ENCODE measurements at regions not wholly inside any gene's neighbourhood (a gene's known extent, or its start where the extent isn't known, plus 50 kb on each side); places are given as distances from the start of the nearest gene placed in this dataset.

DNA sequence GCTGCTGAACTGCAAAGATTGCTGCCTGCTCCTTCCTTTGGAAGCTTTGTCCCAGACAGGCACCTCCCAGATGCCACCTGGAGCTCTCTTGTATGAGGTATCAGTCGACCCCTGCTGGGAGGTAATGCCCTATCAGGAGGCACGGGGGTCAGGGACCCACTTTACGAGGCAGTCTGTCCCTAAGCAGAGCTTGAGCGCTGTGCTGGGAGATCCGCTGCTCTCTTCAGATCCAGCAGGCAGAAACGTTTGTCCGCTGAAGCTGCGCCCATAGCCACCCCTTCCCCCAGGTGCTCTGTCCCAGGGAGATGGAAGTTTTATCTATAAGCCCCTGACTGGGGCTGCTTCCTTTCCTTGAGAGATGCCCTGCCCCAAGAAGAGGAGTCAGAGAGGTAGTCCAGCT lies 197.5 kb downstream of the NAF1 start:
- TF ChIP-seq ZSCAN29 (IDR thresholded peaks at IDR 0.05) (no peak), BACH1 (IDR thresholded peaks at IDR 0.05; ENCODE audit: borderline replicate concordance) (no peak), SMAD1 (IDR thresholded peaks at IDR 0.05; ENCODE audit: low read depth, partially characterized antibody) (no peak), MTA2 (IDR thresholded peaks at IDR 0.05; ENCODE audit: low read depth) (no peak), ZZZ3 (IDR thresholded peaks at IDR 0.05; ENCODE audit: control insufficient read depth, insufficient read length, low read depth) (no peak), CBX5 (IDR thresholded peaks at IDR 0.05; ENCODE audit: low read depth) (no peak), ATF3 (IDR thresholded peaks at IDR 0.05; ENCODE audit: borderline replicate concordance, extremely low read depth, low read depth, low read length) (no peak), JUND (IDR thresholded peaks at IDR 0.05; ENCODE audit: low read depth, low read length) (no peak), POU2F2 (IDR thresholded peaks at IDR 0.05; ENCODE audit: borderline replicate concordance, low read depth, low read length) (no peak), POLR2A (IDR thresholded peaks at IDR 0.05; ENCODE audit: low read depth, low read length) (no peak), FOS (IDR thresholded peaks at IDR 0.05; ENCODE audit: borderline replicate concordance, extremely low read depth, insufficient read length) (no peak), GABPA (IDR thresholded peaks at IDR 0.05; ENCODE audit: low read depth) (no peak)
- TF ChIP-seq, protein P1, sequence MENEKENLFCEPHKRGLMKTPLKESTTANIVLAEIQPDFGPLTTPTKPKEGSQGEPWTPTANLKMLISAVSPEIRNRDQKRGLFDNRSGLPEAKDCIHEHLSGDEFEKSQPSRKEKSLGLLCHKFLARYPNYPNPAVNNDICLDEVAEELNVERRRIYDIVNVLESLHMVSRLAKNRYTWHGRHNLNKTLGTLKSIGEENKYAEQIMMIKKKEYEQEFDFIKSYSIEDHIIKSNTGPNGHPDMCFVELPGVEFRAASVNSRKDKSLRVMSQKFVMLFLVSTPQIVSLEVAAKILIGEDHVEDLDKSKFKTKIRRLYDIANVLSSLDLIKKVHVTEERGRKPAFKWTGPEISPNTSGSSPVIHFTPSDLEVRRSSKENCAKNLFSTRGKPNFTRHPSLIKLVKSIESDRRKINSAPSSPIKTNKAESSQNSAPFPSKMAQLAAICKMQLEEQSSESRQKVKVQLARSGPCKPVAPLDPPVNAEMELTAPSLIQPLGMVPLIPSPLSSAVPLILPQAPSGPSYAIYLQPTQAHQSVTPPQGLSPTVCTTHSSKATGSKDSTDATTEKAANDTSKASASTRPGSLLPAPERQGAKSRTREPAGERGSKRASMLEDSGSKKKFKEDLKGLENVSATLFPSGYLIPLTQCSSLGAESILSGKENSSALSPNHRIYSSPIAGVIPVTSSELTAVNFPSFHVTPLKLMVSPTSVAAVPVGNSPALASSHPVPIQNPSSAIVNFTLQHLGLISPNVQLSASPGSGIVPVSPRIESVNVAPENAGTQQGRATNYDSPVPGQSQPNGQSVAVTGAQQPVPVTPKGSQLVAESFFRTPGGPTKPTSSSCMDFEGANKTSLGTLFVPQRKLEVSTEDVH (IDR thresholded peaks at IDR 0.05; ENCODE audit: low read depth, partially characterized antibody): no peak
- TF ChIP-seq, protein P2, sequence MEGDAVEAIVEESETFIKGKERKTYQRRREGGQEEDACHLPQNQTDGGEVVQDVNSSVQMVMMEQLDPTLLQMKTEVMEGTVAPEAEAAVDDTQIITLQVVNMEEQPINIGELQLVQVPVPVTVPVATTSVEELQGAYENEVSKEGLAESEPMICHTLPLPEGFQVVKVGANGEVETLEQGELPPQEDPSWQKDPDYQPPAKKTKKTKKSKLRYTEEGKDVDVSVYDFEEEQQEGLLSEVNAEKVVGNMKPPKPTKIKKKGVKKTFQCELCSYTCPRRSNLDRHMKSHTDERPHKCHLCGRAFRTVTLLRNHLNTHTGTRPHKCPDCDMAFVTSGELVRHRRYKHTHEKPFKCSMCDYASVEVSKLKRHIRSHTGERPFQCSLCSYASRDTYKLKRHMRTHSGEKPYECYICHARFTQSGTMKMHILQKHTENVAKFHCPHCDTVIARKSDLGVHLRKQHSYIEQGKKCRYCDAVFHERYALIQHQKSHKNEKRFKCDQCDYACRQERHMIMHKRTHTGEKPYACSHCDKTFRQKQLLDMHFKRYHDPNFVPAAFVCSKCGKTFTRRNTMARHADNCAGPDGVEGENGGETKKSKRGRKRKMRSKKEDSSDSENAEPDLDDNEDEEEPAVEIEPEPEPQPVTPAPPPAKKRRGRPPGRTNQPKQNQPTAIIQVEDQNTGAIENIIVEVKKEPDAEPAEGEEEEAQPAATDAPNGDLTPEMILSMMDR (IDR thresholded peaks at IDR 0.05 in 2 of 3, conservative IDR thresholded peaks at IDR 0.05 in 1 of 3; ENCODE audit: control insufficient read depth in 2 of 3, extremely low read depth in 1 of 3, insufficient read depth in 1 of 3, low read depth in 3 of 3, low read length in 3 of 3): no peak

Measured in GM12878 (cell line).